HFF-Myc (cell line): ENCODE measurements at regions not wholly inside any gene's neighbourhood (a gene's known extent, or its start where the extent isn't known, plus 50 kb on each side); places are given as distances from the start of the nearest gene placed in this dataset.

Experiments used
- DNase-seq: peaks from one replicate; pipeline ENCODE4 v3.0.0-alpha.2; 2011; ENCODE audit warnings: low read depth; ENCODE audit errors: extremely low read depth
- H3K4me3 ChIP-seq: replicated peaks from 2 replicates; pipeline ENCODE4 v1.5.1; 2011; ENCODE audit warnings: low read depth, mild to moderate bottlenecking, control low read depth, low read length
- TF ChIP-seq, protein P1 (sequence below): IDR thresholded peaks from 2 replicates; pipeline ENCODE4 v1.5.1; 2012; ENCODE audit warnings: mild to moderate bottlenecking, low read depth, low read length, control low read depth; ENCODE audit errors: missing control alignments

DNA sequence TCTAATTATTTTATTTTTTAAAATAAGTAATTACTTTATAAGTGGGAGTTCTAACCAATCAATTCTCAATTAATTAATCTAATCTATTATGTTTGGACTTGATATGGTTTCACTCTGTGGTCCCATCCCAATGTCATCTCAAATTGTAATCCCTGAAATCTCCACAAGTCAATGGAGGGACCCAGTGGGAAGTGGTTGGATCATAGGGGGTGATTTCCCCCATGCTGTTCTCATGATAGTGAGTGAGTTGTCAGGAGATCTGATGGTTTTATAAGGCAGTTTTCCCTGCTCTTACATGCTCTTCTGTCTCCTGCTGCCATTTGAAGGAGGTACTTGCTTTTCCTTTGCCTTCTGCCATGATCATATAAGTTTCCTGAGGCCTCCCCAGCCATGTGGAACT lies 836.1 kb downstream of the GALC start:
- no peak overlapping the region for H3K4me3 ChIP-seq
- TF ChIP-seq, protein P1, sequence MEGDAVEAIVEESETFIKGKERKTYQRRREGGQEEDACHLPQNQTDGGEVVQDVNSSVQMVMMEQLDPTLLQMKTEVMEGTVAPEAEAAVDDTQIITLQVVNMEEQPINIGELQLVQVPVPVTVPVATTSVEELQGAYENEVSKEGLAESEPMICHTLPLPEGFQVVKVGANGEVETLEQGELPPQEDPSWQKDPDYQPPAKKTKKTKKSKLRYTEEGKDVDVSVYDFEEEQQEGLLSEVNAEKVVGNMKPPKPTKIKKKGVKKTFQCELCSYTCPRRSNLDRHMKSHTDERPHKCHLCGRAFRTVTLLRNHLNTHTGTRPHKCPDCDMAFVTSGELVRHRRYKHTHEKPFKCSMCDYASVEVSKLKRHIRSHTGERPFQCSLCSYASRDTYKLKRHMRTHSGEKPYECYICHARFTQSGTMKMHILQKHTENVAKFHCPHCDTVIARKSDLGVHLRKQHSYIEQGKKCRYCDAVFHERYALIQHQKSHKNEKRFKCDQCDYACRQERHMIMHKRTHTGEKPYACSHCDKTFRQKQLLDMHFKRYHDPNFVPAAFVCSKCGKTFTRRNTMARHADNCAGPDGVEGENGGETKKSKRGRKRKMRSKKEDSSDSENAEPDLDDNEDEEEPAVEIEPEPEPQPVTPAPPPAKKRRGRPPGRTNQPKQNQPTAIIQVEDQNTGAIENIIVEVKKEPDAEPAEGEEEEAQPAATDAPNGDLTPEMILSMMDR = no peak
- DNase-seq = no peak

DNA sequence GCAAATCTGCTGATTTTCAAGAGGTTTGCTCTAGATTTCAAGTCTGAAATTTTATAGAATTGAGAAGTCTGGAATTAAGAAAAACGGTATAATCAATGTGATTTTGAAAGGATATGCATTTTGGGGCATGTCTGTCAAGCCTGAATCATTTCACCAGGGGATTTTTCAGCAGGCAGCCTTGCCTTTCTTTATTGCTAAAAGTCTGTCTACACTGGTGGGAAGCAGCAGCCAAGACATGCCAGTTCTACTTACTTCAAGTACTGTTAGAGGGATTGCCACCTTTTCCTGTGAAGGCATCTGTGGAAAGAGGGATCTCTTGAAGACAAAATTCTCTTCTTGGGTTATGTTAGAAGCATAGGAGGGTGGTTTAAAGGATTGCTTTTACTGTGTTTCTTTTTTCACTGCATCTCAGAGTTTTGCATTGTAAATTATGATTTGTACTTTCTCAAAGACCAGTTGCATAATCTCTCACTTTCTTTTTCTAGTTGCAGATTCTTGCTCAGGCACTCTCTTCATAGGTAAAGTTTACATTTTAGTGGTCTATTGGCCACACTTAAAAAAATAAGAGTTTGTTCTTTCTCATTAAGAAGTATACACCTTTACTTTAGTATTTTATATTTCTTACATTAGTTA lies 837.0 kb downstream of the GALC start:
- no peak overlapping the region for H3K4me3 ChIP-seq
- TF ChIP-seq, protein P1 = no peak
- DNase-seq = no peak

DNA sequence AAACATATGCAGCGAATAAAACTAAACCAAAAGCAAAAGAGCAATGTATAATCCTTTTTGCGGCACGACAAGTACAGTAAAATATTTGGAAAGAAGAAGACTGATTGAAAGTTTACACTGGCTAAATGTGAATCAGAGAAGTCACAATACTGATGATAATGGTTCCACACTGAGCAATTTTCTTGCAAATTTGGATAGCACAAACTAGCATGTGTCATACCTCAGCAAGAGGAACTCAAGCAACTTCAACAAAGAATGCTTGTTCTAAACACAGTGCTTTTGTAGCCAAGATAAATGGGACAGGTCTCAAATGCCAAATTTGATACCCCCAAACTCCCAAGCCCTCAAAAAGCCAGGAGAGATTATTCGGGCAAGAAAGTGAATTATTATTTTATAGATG lies 839.1 kb downstream of the GALC start:
- H3K4me3 ChIP-seq = no peak overlapping the region
- DNase-seq = no peak
- TF ChIP-seq, protein P1 = no peak

DNA sequence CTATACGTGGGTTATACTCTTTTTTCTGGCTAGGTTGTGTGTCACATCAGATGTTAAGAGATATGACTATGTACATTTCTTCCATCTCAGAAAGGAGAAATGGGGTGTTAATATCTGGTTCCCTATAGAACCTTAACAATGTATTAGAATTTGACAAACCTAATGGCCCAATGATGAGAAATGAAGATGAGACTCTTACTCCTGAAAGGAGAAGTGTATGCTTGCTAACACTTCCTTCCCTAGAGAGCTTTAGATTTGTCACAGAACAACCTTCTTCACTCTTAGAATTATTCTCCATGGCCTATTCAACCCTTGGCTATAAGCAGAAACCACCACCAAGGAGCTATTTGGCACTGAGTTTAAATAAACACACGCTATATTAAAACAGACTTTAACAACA lies 839.6 kb downstream of the GALC start:
- H3K4me3 ChIP-seq = no peak overlapping the region
- DNase-seq = no peak
- TF ChIP-seq, protein P1 = no peak

DNA sequence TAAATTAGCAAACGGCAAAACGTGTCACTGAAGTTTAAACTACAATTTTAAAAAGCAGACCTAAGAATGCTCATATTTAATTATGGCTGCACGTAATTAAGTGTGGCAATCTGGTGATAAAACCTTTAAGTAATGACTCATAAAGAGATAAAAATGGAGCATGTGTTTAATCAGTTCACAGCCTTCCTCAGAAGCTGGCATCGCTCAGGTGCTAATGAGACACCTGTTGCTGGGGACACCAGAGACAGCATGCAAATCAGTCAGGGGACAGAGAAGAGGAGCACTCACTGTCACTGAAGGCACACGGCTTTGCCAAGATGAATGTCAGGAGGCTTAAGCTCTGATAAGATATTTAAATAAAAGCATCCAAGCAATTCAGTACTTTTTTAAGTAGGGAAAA lies 840.3 kb downstream of the GALC start:
- H3K4me3 ChIP-seq = no peak overlapping the region
- TF ChIP-seq, protein P1 = no peak
- no peak for DNase-seq

DNA sequence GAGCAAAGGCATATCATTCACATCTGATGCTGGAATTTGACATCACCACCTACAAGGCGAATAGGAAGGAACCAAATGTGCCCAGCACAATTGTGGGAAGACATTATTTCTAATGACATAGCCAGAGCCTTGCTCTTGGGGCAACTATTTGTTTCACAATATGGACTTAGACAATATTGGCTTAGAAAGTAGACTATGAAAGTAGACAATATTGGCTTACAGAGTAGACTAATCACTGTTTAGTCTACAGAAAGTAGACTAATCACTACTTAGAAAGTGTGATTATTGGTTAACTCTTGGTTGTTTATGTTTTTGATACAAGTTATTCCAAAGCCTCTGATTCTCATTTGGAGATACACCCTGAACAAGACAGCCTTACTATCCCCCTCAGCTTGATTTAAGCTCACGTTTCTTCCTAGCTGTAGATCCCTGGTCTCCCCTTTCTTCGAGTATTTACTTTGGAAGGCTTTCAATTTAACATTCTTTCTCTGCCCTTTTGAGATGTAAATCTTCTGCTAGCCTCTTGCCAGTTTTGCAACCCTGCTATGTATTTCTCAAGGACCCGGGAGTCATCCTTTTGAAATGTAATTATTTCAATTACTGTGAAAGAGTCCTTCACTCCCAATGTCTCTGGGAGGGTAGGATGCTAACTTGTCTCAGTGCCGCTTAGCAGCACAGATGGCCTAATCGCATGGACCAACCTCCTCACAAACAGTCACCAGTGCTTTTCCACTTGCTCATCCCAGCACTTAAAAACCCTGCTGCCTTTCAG lies 843.2 kb downstream of the GALC start:
- H3K4me3 ChIP-seq = no peak overlapping the region

More for the DNA sequence above, 843.2 kb downstream of the GALC start:
- TF ChIP-seq, protein P1 = no peak
- DNase-seq = no peak
